Nephron (organoid): ENCODE measurements at regions not wholly inside any gene's neighbourhood (a gene's known extent, or its start where the extent isn't known, plus 50 kb on each side); places are given as distances from the start of the nearest gene placed in this dataset.
"Not testable (repeated sequence)": the region's sequence is repeated elsewhere in the genome, so short reads cannot be mapped to it uniquely, and the experiment has no call there.

Experiments
- H3K27ac Mint-ChIP-seq, 3 experiments: 2 replicates each; pipeline ENCODE4 v1.8.0; 2020; ENCODE audit warnings: mixed read lengths in 3 of 3, mild to moderate bottlenecking in 2 of 3, moderate library complexity in 1 of 3
- H3K27me3 Mint-ChIP-seq: 2 replicates; pipeline ENCODE4 v1.8.0; 2021; ENCODE audit warnings: low read depth, mild to moderate bottlenecking, moderate library complexity, mixed read lengths
- H3K36me3 Mint-ChIP-seq: 2 replicates; pipeline ENCODE4 v1.8.0; 2020; ENCODE audit warnings: low read depth, mixed read lengths
- H3K4me1 Mint-ChIP-seq: 2 replicates; pipeline ENCODE4 v1.8.0; 2020; ENCODE audit warnings: mixed read lengths
- H3K4me3 Mint-ChIP-seq, 3 experiments: 2 replicates each; pipeline ENCODE4 v1.8.0; 2020; ENCODE audit warnings: mild to moderate bottlenecking in 3 of 3, mixed read lengths in 3 of 3, moderate library complexity in 2 of 3
- H3K9me3 Mint-ChIP-seq: 2 replicates; pipeline ENCODE4 v1.8.0; 2020; ENCODE audit warnings: mixed read lengths
- CTCF ChIP-seq, 3 experiments: fragments of 200-600 bp; sonication (generic); IDR thresholded peaks; one replicate each; pipeline ENCODE4 v1.5.0; 2021; ENCODE audit warnings: antibody characterized with exemption in 3 of 3; ENCODE audit not compliant: unreplicated experiment in 3 of 3

GRCh38 chr21:31589820-31590219 lies 69.7 kb upstream of the SOD1 start:
- Mint-ChIP-seq H3K9me3 (no peaks in the 10 kb centered on the region), H3K4me1 (no peaks in the 10 kb centered on the region), H3K36me3 (no peaks in the 10 kb centered on the region), H3K27me3 (no peaks in the 10 kb centered on the region), H3K4me3 (no peak overlapping the region), H3K27ac (no peak overlapping the region)
- no peak for TF ChIP-seq CTCF (IDR thresholded peaks at IDR 0.05; ENCODE audit: unreplicated experiment in 3 of 3)

DNA sequence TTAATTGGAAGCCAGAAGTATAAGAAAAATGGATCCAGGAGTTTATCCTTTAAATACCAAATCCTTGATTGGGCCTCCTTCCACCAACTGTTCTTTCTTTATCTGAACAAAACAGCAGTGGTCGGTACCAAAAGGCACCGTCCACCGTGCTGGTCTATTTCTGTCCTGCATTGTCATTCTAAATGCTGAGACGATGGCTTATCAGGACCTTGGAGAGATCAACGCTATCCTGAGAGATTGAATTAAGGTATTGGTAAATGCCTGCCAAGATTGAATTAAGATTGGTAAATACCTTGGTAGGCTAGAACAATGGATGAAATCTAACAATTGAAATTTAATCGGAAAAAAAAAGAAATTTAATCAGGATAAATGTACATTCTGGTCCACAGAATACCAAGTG lies 73.4 kb upstream of the SOD1 start:
- no peaks in the 10 kb centered on the region for H3K9me3 Mint-ChIP-seq
- no peak for TF ChIP-seq CTCF (IDR thresholded peaks at IDR 0.05; ENCODE audit: unreplicated experiment in 3 of 3)
- H3K36me3 Mint-ChIP-seq = no peaks in the 10 kb centered on the region
- peaks cover under 1% of the 10 kb centered on the region for H3K27me3 Mint-ChIP-seq
- no peak overlapping the region for H3K27ac Mint-ChIP-seq
- H3K4me3 Mint-ChIP-seq = no peak overlapping the region
- H3K4me1 Mint-ChIP-seq = no peaks in the 10 kb centered on the region

- not testable (repeated sequence) for H3K27ac Mint-ChIP-seq, H3K36me3 Mint-ChIP-seq, H3K9me3 Mint-ChIP-seq, H3K4me3 Mint-ChIP-seq, H3K27me3 Mint-ChIP-seq, H3K4me1 Mint-ChIP-seq
Observed at GRCh38 chr21:31583937-31584336, 75.6 kb upstream of the SOD1 start.

DNA sequence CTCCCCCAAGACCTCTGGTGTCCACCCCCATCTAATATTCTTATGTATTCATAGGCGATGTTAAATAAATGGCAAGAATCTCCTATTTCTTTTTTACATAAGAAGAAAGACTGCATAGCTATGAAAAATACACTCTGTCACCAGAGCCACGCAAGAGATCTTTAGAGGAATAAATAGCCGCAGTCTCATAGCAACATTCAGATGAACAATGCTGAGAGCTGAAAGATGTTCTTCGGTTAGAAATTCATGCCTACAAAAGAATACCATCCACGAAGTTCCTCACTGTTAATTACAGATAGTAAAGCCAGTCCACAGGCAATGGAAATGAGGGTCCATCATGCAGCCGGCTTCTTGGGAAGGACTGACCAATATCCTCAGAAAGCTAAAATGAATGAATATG lies 76.0 kb upstream of the SOD1 start:
- Mint-ChIP-seq H3K36me3 (no peaks in the 10 kb centered on the region), H3K4me1 (no peaks in the 10 kb centered on the region), H3K27me3 (peaks cover 5% of the 10 kb centered on the region), H3K4me3 (no peak overlapping the region), H3K27ac (no peak overlapping the region), H3K9me3 (no peaks in the 10 kb centered on the region)
- TF ChIP-seq CTCF (IDR thresholded peaks at IDR 0.05; ENCODE audit: unreplicated experiment in 3 of 3) = no peak

DNA sequence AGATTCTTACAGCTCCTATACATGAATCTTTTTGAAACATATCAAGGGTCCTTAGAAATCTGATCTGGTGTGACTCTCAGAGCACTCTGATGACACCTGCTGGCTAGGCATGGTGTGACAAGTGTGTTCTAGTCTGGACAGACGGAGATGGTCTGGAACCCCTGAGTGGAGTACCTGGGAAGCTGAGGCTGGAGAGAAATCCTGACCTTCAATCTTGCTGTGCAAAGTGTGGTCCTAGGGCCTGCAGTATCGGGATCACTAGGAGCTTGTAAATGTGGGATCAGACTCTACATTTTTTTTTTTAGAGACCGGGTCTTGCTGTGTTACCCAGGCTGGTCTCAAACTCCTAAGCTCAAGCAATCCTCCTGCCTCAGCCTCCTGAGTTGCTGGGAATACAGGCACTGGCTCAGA lies 78.6 kb upstream of the SOD1 start:
- H3K27me3 Mint-ChIP-seq = peaks cover 5% of the 10 kb centered on the region
- H3K36me3 Mint-ChIP-seq = no peaks in the 10 kb centered on the region
- no peak overlapping the region for H3K4me3 Mint-ChIP-seq
- TF ChIP-seq CTCF (IDR thresholded peaks at IDR 0.05; ENCODE audit: unreplicated experiment in 3 of 3) = peak; percentile 83 to 86 (median 84)
- H3K4me1 Mint-ChIP-seq = no peaks in the 10 kb centered on the region
- no peaks in the 10 kb centered on the region for H3K9me3 Mint-ChIP-seq
- no peak overlapping the region for H3K27ac Mint-ChIP-seq

DNA sequence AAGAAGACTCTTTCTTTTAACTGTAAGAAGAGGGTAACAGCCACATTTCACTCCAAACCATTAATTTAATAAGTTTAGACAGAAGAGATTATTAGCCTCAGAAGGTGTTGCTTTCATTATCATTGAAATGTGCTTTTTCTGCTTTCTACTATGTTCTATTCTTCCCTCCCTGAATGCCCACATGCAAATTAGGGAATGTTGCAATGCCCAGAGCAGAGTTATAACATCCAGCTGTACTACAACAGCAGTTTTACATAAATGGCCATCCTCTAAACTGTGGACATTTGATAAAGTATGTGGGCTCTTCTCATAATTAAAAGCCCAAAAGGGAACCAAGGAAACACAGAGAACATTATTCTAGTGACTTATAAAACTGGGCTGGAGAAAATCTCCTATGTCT lies 82.2 kb upstream of the SOD1 start:
- no peak for TF ChIP-seq CTCF (IDR thresholded peaks at IDR 0.05; ENCODE audit: unreplicated experiment in 3 of 3)
- peaks cover 8% of the 10 kb centered on the region for H3K9me3 Mint-ChIP-seq
- H3K36me3 Mint-ChIP-seq = no peaks in the 10 kb centered on the region
- H3K27me3 Mint-ChIP-seq = peaks cover 5% of the 10 kb centered on the region
- no peak overlapping the region for H3K27ac Mint-ChIP-seq
- H3K4me3 Mint-ChIP-seq = no peak overlapping the region
- no peaks in the 10 kb centered on the region for H3K4me1 Mint-ChIP-seq

GRCh38 chr21:31576428-31576827 lies 83.1 kb upstream of the SOD1 start:
- H3K9me3 Mint-ChIP-seq = peaks cover 8% of the 10 kb centered on the region
- no peak for TF ChIP-seq CTCF (IDR thresholded peaks at IDR 0.05; ENCODE audit: unreplicated experiment in 3 of 3)
- H3K4me3 Mint-ChIP-seq = no peak overlapping the region
- H3K4me1 Mint-ChIP-seq = no peaks in the 10 kb centered on the region
- H3K27ac Mint-ChIP-seq = no peak overlapping the region
- H3K36me3 Mint-ChIP-seq = no peaks in the 10 kb centered on the region
- peaks cover 5% of the 10 kb centered on the region for H3K27me3 Mint-ChIP-seq
